ENCODE measurements at regions not wholly inside any gene's neighbourhood (a gene's known extent, or its start where the extent isn't known, plus 50 kb on each side); places are given as distances from the start of the nearest gene placed in this dataset.

- no peak for TF ChIP-seq CTCF (conservative IDR thresholded peaks at IDR 0.05; ENCODE audit: low read length)
- no peak for TF ChIP-seq EZH2phosphoT487 (IDR thresholded peaks at IDR 0.05; ENCODE audit: borderline replicate concordance)
Observed at GRCh38 chr3:87333393-87333892, 57.1 kb upstream of the POU1F1 start.
